ENCODE measurements at regions not wholly inside any gene's neighbourhood (a gene's known extent, or its start where the extent isn't known, plus 50 kb on each side); places are given as distances from the start of the nearest gene placed in this dataset.
"Not testable (repeated sequence)": the region's sequence is repeated elsewhere in the genome, so short reads cannot be mapped to it uniquely, and the experiment has no call there.

GRCh38 chr16:7938175-7938574 lies 605.5 kb downstream of the RBFOX1 start:
- no peak for DNase-seq

DNA sequence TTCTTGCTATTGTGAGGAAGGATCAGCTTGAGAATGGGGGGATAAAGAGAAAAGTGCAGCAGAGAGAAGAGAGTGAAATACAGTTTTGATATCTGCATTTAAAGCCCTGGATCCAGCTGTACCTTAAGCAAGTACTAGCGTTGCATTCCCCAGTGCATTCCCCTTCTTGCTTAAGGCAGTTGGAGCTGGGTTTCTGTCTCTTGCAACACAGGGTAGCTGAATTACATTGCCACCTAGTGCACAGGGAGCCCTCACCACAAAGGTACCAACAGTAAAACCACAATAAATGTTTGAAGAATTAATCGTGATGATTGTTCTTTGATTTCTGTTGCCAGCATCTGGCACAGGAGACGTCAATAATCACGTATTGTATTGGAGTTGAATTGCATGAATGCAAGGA lies 588.7 kb downstream of the RBFOX1 start:
- no peak for DNase-seq

DNA sequence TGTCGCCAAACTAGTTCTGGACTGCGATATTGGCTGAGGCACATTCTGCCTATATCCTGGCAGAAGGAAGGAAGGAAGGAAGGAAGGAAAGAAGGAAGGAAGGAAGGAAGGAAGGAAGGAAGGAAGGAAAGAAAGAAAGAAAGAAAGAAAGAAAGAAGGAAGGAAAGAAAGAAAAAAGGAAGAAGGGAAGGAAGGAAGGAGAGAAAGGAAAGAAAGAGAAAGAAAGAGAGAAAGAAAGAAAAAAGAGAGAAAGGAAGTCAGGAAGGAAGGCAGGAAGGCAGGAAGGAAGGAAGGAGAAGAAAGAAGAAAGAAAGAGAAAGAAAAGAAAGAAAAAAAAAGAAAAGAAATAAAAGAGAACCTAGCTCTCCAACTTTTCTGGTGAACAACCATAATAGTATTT lies 587.1 kb downstream of the RBFOX1 start:
- DNase-seq: no peak

- no peak for DNase-seq
Measured at GRCh38 chr16:7914748-7915147, 582.1 kb downstream of the RBFOX1 start.

DNA sequence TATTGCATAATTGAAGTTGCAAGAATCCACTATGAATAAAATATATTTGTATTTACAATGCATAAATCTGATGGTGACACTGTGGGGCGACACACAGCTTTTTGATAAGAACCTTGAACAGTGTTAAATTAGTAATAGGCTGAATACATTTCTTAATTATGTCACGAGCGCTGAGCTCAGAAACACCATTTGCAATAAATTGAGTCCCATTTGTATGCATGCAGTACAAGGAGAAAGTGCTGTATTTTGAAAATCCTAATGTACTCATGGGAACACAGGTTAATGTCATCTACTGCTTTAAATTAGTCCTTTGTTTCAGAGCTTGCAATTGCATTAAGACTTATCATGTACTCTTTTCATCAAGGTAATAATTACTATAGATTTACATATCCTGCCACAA lies 579.5 kb downstream of the RBFOX1 start:
- DNase-seq: no peak

DNA sequence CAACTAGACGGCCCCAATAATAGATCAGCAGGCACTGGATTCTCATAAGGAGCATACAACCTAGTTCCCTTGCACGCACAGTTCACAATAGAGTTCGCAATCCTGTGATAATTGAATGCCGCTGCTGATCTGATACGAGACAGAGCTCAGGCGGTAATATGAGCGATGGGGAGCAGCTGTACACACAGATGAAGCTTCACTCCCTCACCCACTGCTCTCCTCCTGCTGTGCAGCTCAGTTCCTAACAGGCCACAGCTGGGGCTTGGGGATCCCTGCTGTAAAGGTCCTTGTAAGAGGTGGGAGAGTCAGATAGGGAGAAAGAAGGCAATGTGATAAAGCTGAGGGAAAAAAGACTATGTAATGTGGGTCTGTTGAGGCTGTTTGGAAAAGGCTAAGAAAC lies 577.5 kb downstream of the RBFOX1 start:
- DNase-seq: no peak

DNA sequence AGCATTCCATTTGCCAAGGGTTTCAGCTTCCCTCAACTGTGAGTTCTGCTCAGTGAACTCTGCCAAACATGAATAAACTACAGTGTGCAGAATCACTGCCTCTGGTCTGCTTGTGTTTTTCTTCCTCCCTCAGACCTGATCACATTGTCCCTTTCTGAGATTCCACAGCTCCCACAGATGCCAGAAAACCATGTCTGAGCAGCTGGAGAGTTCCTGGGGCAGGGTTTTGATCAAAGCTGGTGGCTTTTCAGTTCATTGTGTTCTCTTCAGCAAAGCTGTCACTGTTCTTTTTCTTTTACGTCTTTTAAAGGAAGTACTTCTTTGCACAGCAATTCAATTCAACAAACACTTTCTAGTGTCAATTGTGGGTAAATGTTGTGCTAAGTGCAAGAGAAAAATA lies 555.8 kb downstream of the RBFOX1 start:
- no peak for DNase-seq

DNA sequence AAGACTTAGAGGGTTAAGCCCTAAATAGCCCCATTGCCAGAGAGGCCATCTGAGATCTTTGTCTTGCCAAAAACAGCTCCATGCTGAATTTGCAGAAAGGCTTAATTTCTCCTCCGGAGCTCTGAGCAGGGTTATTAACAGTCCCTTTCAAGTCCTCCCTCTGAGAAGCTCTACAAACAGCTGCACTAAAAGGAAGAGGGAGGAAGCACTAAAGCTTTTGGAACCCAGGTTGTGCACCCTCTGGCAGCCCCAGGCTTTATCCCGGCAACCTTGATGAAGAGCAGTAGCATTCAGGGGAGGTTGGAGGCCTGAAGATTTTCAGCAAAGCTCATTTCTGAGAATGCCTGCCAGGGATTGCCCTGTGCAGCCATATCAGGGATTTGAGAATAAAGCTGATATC lies 554.7 kb downstream of the RBFOX1 start:
- DNase-seq: no peak

- DNase-seq: no peak
Measured at GRCh38 chr16:7871979-7872378, 539.3 kb downstream of the RBFOX1 start.

GRCh38 chr16:7871371-7871770 lies 538.7 kb downstream of the RBFOX1 start:
- no peak for DNase-seq

GRCh38 chr16:7867831-7868230 lies 535.2 kb downstream of the RBFOX1 start:
- DNase-seq: no peak

DNA sequence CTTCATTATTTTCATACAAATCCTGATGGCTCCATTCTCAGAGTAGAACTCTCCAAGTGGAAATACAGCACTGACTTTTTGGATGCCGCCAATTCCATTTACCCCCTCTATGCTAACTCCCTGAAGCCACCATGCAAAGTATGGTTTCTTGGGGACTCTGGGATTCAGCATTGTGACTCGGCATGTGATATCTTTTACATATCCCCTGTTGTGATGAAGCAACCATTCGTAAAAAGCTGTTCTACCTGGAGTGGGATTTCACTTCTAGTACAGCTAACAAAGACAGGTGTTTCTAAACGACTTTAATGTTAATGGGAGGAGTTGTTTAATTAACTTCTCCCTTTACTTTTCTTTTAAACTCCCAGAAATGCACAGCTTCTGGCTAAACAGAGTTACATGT lies 533.5 kb downstream of the RBFOX1 start:
- DNase-seq: no peak

- DNase-seq: not testable (repeated sequence)
Measured at GRCh38 chr16:7865393-7865792, 532.7 kb downstream of the RBFOX1 start.

GRCh38 chr16:7861891-7862582 lies 529.4 kb downstream of the RBFOX1 start:
- DNase-seq: no peak

GRCh38 chr16:7853197-7853596 lies 520.6 kb downstream of the RBFOX1 start:
- DNase-seq: no peak

DNA sequence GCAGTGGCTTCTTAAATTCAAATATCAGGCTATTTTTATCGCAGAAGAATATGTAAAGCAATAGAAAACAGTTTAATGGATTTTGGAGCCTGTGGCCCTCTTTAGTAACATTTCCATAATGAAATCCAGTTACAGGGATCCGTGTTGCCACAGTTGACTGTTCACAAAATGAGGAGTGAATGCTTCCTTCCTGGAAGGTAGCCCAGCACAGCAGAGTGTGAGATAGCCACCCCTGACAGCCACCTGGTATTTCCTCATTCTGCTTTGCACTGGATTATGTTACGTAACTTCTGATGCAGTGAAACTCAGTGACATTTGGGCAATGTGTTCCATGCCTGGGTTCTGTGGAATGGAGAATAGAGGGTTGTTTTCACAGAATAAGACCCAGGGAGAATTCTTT lies 517.2 kb downstream of the RBFOX1 start:
- no peak for DNase-seq

DNA sequence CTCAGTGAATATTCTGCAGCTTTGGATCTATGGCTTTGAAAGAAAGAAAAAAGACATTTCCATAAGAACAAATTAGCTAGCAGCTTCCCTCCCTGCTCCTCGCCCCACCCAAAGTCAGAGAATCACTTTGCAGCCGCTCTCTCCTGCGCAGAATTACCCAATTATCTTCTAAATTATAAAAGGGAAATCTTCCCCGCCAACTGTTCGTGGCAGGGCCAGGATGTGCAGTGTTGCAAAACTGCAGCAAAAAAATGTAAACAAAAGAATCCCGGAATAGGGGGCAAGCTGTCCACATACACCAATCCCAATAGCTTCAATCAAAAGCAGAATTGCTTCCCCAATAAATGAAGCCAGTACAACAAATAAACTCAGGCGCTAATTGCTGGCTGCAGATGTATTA lies 510.6 kb downstream of the RBFOX1 start:
- DNase-seq: no peak

- no peak for DNase-seq
Measured at GRCh38 chr16:7839568-7839967, 506.9 kb downstream of the RBFOX1 start.

- no peak for DNase-seq
Measured at GRCh38 chr16:7834771-7835431, 502.3 kb downstream of the RBFOX1 start.

DNA sequence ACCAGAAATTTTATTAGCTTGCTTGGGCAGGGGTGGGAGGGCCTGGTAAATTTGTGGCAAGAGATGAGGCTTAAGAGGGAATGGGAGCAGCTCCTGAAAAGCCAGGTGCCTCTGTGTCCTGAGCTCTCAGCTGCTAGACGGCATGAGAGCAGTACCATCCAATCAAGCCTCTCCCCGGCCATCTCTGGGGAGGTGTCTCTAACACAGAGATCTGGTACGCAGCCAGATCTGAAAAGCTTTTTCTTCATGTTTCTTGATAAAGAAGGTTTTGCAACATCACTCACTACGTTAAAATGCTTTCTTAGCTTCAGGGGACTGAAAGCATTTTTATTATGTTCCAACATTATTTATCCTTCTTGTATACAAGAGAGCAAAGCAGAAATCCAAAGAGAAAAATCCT lies 488.2 kb downstream of the RBFOX1 start:
- DNase-seq: no peak

DNA sequence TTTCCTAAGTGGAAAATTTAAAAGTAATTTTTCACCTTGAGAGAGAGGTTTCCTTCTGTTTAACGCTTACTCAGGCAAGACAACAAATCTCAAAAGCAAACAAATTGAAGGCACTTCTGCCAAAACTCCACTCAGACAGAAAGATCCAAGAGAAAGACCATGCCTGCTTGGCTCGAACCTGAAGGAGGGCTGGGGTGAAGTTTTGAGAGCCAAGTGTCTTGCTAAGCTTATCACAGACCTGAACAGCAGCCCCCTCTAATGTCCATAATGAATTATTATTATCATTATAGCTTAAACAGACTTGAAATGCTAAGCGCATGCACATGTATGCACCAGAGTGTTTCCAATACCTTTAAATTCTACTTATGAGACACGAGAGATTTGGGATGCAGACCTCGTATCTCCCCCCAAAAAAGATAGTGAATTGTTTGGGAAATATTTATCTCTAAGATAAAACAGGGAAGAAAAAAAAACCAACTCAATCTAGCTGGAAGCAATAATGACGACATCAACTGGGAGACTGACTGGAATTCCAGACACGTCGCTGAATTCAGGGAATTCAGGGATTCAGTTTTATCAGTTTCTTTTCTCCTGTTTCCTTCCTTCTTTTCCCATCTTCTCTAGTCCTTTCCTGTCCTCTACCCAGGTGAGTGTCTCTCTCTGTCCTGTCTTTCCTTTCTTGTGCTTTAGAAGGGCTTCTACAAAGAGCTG lies 473.2 kb downstream of the RBFOX1 start:
- no peak for DNase-seq

DNA sequence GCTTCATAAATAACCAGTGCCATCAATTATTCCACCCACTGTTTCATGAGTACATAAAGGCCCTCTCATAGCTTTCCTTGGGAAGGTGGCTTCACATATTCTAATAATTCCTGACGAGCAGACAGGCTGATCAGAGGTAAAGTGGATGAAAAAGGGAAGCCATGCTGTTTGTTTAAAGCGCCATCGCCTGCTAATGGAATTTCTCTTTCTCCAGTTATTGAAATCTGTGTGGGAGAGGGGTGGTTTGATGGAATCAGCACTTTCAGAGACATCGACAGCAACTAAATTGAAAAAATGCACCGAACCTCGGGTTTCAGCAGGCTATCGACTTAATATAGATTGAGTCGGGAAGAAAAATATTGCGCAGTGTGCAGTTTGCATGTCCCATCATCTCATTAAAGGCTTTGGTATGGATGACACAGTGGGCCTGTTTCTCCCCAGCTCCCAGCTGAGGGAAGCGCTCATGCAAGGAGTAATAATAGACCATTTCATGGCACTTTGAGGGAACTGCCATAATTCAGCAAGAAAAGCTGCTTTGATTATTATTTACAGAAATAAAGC lies 472.1 kb downstream of the RBFOX1 start:
- no peak for DNase-seq

DNA sequence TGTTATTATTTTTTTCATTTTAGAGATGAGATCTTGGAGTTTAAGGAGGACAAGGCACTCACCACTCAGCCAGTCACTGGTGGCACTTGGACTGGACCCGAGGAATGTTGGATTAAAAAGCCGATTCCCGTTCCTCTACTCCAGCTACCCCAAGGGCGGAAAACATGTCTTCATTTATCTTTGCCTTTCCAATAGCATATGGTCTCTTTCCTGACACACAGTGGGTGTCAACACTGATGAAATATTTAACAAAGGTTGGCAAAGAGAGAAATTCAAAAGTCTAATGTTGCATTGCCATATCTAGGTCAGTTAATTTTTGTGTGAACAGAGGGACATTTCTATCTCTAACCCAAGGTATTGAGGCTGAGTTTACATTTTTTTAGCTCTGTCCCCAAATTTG lies 459.7 kb downstream of the RBFOX1 start:
- no peak for DNase-seq

- no peak for DNase-seq
Measured at GRCh38 chr16:7791028-7791590, 458.5 kb downstream of the RBFOX1 start.
